Fibroblast of lung (primary cell): ENCODE measurements at regions not wholly inside any gene's neighbourhood (a gene's known extent, or its start where the extent isn't known, plus 50 kb on each side); places are given as distances from the start of the nearest gene placed in this dataset.

Source experiments
- DNase-seq, 2 donors: peaks; one replicate each; pipeline versions ENCODE4 v3.0.0 to v3.0.0-alpha.2; 2010; ENCODE audit warnings: low read depth in 2 of 2
- H2AFZ ChIP-seq: 2 replicates; pipeline ENCODE4 v1.5.1; 2012; ENCODE audit warnings: low read length, control low read depth, inconsistent platforms
- H3K27ac ChIP-seq: 2 replicates; pipeline ENCODE4 v1.5.1; 2011; ENCODE audit warnings: low read length, control low read depth; ENCODE audit not compliant: insufficient read depth
- H3K27me3 ChIP-seq: 2 replicates; pipeline ENCODE4 v1.5.1; 2011; ENCODE audit warnings: mild to moderate bottlenecking, low read length; ENCODE audit not compliant: control insufficient read depth, insufficient read depth
- H3K36me3 ChIP-seq: 2 replicates; pipeline ENCODE4 v1.5.1; 2011; ENCODE audit warnings: low read length; ENCODE audit not compliant: control insufficient read depth, insufficient read depth
- H3K4me1 ChIP-seq: 2 replicates; pipeline ENCODE4 v1.5.1; 2011; ENCODE audit warnings: low read length; ENCODE audit not compliant: control insufficient read depth, insufficient read depth; ENCODE audit errors: extremely low read depth
- H3K4me2 ChIP-seq: 2 replicates; pipeline ENCODE4 v1.5.1; 2011; ENCODE audit warnings: low read length, control low read depth; ENCODE audit not compliant: insufficient read depth; ENCODE audit errors: extremely low read depth
- H3K4me3 ChIP-seq, 4 experiments: fragments of 200-600 bp in 1 of 4; sonication (generic) in 1 of 4; replicated peaks in 1 of 4; 2 replicates each; pipeline ENCODE4 v1.5.1; 2011 to 2016; ENCODE audit warnings: low read length in 4 of 4, low read depth in 3 of 4, mild to moderate bottlenecking in 3 of 4, control low read depth in 2 of 4, inconsistent platforms in 1 of 4, mixed read lengths in 1 of 4; ENCODE audit not compliant: insufficient read depth in 1 of 4; ENCODE audit errors: control extremely low read depth in 1 of 4
- H3K79me2 ChIP-seq: 2 replicates; pipeline ENCODE4 v1.5.1; 2012; ENCODE audit warnings: mild to moderate bottlenecking, low read length, inconsistent platforms; ENCODE audit not compliant: control insufficient read depth, insufficient read depth
- H3K9ac ChIP-seq: 2 replicates; pipeline ENCODE4 v1.5.1; 2011; ENCODE audit warnings: mild to moderate bottlenecking, low read length, control low read depth; ENCODE audit not compliant: insufficient read depth
- H3K9me3 ChIP-seq: 2 replicates; pipeline ENCODE4 v1.5.1; 2012; ENCODE audit warnings: low read depth, low read length; ENCODE audit not compliant: control insufficient read depth, insufficient read depth
- H4K20me1 ChIP-seq: 2 replicates; pipeline ENCODE4 v1.5.1; 2011; ENCODE audit warnings: low read length; ENCODE audit not compliant: control insufficient read depth, insufficient read depth; ENCODE audit errors: extremely low read depth
- EZH2 ChIP-seq: IDR thresholded peaks from 2 replicates; pipeline ENCODE4 v1.5.1; 2012; ENCODE audit warnings: low read length, control low read depth, mild to moderate bottlenecking; ENCODE audit errors: missing control alignments
- TF ChIP-seq, protein P1 (sequence below), 2 donors: IDR thresholded peaks in 1 of 2; conservative IDR thresholded peaks in 1 of 2; 1 replicate in 1 of 2; 2 replicates in 1 of 2; pipeline ENCODE4 v1.5.1; 2011 to 2012; ENCODE audit warnings: low read length in 2 of 2, control low read depth in 1 of 2, inconsistent platforms in 1 of 2, low read depth in 1 of 2, mild to moderate bottlenecking in 1 of 2

- peak in 1 of 2 donors; percentile 76 for DNase-seq
- no peak overlapping the region for H3K4me3 ChIP-seq
- no peak overlapping the region for H2AFZ ChIP-seq
- no peaks in the 10 kb centered on the region for H3K27me3 ChIP-seq
- no peak overlapping the region for H3K27ac ChIP-seq
- H3K4me1 ChIP-seq, result no peaks in the 10 kb centered on the region
- no peaks in the 10 kb centered on the region for H3K36me3 ChIP-seq
- H4K20me1 ChIP-seq, result no peaks in the 10 kb centered on the region
- TF ChIP-seq, protein P1, sequence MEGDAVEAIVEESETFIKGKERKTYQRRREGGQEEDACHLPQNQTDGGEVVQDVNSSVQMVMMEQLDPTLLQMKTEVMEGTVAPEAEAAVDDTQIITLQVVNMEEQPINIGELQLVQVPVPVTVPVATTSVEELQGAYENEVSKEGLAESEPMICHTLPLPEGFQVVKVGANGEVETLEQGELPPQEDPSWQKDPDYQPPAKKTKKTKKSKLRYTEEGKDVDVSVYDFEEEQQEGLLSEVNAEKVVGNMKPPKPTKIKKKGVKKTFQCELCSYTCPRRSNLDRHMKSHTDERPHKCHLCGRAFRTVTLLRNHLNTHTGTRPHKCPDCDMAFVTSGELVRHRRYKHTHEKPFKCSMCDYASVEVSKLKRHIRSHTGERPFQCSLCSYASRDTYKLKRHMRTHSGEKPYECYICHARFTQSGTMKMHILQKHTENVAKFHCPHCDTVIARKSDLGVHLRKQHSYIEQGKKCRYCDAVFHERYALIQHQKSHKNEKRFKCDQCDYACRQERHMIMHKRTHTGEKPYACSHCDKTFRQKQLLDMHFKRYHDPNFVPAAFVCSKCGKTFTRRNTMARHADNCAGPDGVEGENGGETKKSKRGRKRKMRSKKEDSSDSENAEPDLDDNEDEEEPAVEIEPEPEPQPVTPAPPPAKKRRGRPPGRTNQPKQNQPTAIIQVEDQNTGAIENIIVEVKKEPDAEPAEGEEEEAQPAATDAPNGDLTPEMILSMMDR (conservative IDR thresholded peaks at IDR 0.05 in 1 of 2, IDR thresholded peaks at IDR 0.05 in 1 of 2; ENCODE audit: low read depth in 1 of 2, low read length in 2 of 2), result no peak
- TF ChIP-seq EZH2, result no peak
- no peaks in the 10 kb centered on the region for H3K9me3 ChIP-seq
- no peaks in the 10 kb centered on the region for H3K79me2 ChIP-seq
- no peak overlapping the region for H3K4me2 ChIP-seq
- no peak overlapping the region for H3K9ac ChIP-seq
Observed at GRCh38 chr5:2103940-2104339, 221.2 kb upstream of the IRX4 start.

DNA sequence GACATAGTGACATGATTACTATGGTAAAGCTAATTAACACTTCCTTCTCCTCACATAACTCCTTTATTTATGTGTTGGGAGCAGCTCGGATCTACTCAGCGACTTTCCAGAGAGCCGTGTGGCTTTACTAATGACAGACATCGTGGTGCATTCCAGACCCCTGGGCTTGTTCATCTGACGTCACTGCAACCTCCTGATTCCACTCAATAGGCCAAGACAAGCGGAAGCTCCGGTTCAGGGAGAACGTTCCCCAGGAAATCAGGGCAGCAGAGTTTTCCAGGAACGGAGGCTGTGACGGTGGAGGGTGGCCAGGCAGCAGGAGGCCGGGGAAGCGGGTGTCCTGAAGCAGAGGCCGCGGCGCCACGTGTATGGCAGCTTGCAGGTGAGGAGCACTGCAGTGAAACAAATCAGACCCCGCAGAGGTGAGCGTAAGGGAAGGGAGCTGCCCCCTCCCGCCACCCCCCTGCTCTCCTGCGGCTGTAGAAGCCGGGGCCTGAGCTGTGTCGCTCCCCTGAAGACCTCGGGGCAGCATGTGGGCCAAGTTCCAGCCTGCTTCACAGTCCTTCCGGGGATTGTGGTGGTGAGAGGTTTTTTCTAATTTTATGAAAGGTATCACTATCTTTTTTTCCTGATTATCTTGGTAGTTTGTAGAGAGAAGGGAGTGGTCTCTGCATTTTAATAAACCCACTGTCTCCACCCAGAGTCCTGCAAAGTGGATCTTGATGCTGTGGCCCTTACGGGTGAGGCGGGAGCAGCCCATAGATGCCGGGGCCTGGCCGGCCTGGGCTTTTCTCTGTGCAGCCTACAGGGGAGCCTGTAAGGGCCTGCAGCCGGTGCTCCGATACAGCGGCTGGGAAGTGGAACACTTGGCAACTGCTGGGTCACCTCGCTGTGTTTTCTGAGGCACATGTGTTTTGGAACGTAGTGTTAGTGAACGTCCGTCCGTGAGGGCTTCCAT, 220.4 kb upstream of the IRX4 start:
- H3K4me1 ChIP-seq, result no peaks in the 10 kb centered on the region
- no peaks in the 10 kb centered on the region for H3K27me3 ChIP-seq
- no peak overlapping the region for H3K4me3 ChIP-seq
- H3K27ac ChIP-seq, result no peak overlapping the region
- no peak overlapping the region for H2AFZ ChIP-seq
- H3K36me3 ChIP-seq, result no peaks in the 10 kb centered on the region
- no peak overlapping the region for H3K9ac ChIP-seq
- H3K4me2 ChIP-seq, result no peak overlapping the region
- TF ChIP-seq, protein P1 (conservative IDR thresholded peaks at IDR 0.05 in 1 of 2, IDR thresholded peaks at IDR 0.05 in 1 of 2; ENCODE audit: low read depth in 1 of 2, low read length in 2 of 2), result no peak
- no peak for TF ChIP-seq EZH2
- H3K9me3 ChIP-seq, result no peaks in the 10 kb centered on the region
- DNase-seq, result no peak
- H3K79me2 ChIP-seq, result no peaks in the 10 kb centered on the region
- no peaks in the 10 kb centered on the region for H4K20me1 ChIP-seq

DNA sequence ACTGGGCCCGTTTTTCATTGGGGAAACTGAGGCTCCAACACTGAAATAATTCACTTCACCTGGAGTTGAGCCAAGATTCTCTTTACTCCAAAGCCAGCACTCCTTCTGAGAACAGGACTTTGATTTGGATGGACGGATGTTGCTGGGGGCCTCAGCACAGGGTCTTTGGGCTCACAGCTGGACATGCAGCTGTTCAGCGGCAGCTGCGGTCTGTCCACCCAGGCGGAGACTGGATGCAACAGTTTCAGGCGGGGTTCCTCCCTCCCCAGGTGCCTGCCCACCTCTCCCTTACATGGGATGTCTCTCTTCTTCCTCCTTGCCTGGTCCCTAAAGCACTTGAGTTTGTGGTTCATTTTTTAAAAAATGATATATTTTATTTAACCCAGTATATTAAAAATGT, 219.0 kb upstream of the IRX4 start:
- Histone ChIP-seq H3K4me2 (no peak overlapping the region), H3K27me3 (no peaks in the 10 kb centered on the region), H3K79me2 (no peaks in the 10 kb centered on the region), H3K4me1 (no peaks in the 10 kb centered on the region), H3K9ac (no peak overlapping the region), H3K4me3 (no peak overlapping the region), H3K36me3 (no peaks in the 10 kb centered on the region), H4K20me1 (no peaks in the 10 kb centered on the region), H2AFZ (no peak overlapping the region), H3K9me3 (no peaks in the 10 kb centered on the region), H3K27ac (no peak overlapping the region)
- TF ChIP-seq, protein P1 (conservative IDR thresholded peaks at IDR 0.05 in 1 of 2, IDR thresholded peaks at IDR 0.05 in 1 of 2; ENCODE audit: low read depth in 1 of 2, low read length in 2 of 2), result no peak
- no peak for TF ChIP-seq EZH2
- no peak for DNase-seq
